ENCODE measurements at regions not wholly inside any gene's neighbourhood (a gene's known extent, or its start where the extent isn't known, plus 50 kb on each side); places are given as distances from the start of the nearest gene placed in this dataset.

- TF ChIP-seq, protein P1, sequence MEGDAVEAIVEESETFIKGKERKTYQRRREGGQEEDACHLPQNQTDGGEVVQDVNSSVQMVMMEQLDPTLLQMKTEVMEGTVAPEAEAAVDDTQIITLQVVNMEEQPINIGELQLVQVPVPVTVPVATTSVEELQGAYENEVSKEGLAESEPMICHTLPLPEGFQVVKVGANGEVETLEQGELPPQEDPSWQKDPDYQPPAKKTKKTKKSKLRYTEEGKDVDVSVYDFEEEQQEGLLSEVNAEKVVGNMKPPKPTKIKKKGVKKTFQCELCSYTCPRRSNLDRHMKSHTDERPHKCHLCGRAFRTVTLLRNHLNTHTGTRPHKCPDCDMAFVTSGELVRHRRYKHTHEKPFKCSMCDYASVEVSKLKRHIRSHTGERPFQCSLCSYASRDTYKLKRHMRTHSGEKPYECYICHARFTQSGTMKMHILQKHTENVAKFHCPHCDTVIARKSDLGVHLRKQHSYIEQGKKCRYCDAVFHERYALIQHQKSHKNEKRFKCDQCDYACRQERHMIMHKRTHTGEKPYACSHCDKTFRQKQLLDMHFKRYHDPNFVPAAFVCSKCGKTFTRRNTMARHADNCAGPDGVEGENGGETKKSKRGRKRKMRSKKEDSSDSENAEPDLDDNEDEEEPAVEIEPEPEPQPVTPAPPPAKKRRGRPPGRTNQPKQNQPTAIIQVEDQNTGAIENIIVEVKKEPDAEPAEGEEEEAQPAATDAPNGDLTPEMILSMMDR (optimal IDR thresholded peaks at IDR 0.05 in 1 of 3, IDR thresholded peaks at IDR 0.05 in 1 of 3, conservative IDR thresholded peaks at IDR 0.05 in 1 of 3; ENCODE audit: extremely low read depth in 1 of 3, insufficient read depth in 2 of 3, low read length in 3 of 3) = no peak
- TF ChIP-seq EZH2 (IDR thresholded peaks at IDR 0.05; ENCODE audit: low read length) = no peak
Measured at GRCh38 chr14:53491256-53491883, 338.2 kb upstream of the DDHD1 start.

Data from keratinocyte (primary cell).